Fibroblast of pulmonary artery (primary cell): ENCODE measurements at regions not wholly inside any gene's neighbourhood (a gene's known extent, or its start where the extent isn't known, plus 50 kb on each side); places are given as distances from the start of the nearest gene placed in this dataset.

Source experiments
- DNase-seq: peaks from one replicate; pipeline ENCODE4 v3.0.0-alpha.2; 2010; ENCODE audit warnings: low read depth
- H3K4me3 ChIP-seq: replicated peaks from 2 replicates; pipeline ENCODE4 v1.5.1; 2011; ENCODE audit warnings: low read depth, mild to moderate bottlenecking, control low read depth, low read length, moderate library complexity
- TF ChIP-seq, protein P1 (sequence below): IDR thresholded peaks from 2 replicates; pipeline ENCODE4 v1.5.1; 2011; ENCODE audit warnings: mild to moderate bottlenecking, control low read depth, low read length, inconsistent platforms; ENCODE audit errors: missing control alignments

DNA sequence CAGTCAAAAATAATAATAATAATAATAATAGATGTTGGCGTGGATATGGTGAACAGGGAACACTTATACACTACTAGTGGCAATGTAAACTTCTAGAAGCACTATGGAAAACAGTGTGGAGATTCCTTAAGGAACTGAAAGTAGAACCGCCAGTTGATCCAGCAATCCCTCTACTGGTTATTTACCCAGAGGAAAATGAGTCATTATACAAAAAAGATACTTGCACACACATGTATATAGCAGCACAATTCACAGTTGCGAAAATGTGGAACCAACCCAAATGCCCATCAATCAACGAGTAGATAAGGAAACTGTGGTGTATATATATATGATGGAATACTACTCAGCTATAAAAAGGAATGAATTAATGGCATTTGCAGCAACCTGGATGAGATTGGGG, 176.0 kb downstream of the PLPP3 start:
- no peak overlapping the region for H3K4me3 ChIP-seq
- no peak for DNase-seq
- TF ChIP-seq, protein P1, sequence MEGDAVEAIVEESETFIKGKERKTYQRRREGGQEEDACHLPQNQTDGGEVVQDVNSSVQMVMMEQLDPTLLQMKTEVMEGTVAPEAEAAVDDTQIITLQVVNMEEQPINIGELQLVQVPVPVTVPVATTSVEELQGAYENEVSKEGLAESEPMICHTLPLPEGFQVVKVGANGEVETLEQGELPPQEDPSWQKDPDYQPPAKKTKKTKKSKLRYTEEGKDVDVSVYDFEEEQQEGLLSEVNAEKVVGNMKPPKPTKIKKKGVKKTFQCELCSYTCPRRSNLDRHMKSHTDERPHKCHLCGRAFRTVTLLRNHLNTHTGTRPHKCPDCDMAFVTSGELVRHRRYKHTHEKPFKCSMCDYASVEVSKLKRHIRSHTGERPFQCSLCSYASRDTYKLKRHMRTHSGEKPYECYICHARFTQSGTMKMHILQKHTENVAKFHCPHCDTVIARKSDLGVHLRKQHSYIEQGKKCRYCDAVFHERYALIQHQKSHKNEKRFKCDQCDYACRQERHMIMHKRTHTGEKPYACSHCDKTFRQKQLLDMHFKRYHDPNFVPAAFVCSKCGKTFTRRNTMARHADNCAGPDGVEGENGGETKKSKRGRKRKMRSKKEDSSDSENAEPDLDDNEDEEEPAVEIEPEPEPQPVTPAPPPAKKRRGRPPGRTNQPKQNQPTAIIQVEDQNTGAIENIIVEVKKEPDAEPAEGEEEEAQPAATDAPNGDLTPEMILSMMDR: no peak

DNA sequence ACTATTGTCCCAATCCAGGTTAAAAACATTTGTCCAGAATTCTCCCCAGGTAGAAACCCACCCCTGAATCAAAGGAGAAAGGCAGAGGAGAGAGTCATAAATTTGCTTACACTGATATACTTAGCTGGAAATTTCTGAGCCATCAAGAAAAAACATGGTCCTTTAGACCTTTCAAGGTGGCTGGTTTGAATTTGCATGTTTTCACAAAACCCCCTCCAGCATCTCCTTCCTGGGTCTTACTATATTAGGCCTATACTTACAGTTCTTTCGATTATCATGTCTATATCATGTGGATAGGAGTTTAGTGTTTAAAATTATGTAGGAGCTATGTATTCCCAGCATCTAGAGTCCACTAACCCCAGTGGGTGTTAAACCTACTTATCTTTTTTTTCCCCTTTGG, 178.2 kb downstream of the PLPP3 start:
- H3K4me3 ChIP-seq: no peak overlapping the region
- TF ChIP-seq, protein P1: no peak
- no peak for DNase-seq

DNA sequence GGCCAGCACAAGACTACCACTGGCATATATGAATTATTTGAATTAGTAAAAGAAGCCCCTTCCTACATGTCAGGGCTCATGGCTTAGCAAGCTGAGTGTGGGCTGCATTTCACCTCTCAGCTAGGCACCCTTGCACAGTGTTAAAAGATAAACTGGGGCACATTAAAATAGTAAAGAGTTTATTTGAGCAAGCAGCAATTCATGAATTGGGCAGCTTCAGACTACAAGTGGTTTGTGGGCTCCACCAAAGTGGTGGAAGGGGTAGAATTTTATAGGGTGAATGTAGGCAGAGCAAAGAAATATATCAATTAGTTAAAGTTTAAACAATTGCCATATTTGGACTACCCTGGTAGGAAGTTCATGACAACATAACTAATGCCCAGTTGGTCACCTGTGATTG, 178.8 kb downstream of the PLPP3 start:
- TF ChIP-seq, protein P1: no peak
- DNase-seq: no peak
- H3K4me3 ChIP-seq: no peak overlapping the region

DNA sequence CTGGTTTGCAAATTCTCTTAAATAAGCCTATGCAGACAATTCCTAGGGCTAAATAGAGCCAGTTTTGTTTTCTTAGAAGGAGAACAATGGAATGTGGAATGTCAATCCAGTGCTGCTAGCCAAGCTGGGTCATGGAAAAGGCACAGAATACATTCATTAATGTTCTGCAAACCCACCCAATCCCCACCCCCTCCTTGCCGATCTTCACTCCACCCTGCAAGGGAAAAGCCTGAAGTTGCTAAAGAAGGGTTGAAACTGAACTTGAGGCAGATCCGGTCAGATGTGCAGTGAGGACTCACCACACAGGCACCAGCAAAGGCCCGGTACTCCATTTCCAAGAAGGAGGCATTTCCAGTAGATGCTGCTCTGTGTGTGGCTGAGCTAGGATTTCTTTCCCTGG, 179.6 kb downstream of the PLPP3 start:
- no peak overlapping the region for H3K4me3 ChIP-seq
- no peak for DNase-seq
- TF ChIP-seq, protein P1: no peak

DNA sequence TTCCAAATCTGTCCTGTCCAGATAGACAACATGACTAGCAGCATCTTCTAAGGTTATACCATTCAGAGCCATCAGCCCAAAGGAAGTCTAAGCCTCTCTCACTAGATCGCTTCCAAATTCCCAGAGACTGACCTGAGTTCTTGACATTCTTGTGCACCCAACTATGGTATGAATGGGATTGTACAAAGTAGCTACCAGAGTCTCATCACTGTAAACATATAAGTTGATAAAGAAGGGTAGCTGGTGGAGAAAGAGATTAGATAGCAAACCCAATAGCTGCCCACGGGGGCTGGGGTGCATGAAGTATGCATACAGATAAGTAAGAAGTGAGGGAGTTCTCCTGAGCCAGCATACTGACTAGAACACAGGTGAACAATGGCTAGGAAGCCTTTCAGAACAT, 180.0 kb downstream of the PLPP3 start:
- DNase-seq: no peak
- TF ChIP-seq, protein P1: no peak
- H3K4me3 ChIP-seq: no peak overlapping the region

DNA sequence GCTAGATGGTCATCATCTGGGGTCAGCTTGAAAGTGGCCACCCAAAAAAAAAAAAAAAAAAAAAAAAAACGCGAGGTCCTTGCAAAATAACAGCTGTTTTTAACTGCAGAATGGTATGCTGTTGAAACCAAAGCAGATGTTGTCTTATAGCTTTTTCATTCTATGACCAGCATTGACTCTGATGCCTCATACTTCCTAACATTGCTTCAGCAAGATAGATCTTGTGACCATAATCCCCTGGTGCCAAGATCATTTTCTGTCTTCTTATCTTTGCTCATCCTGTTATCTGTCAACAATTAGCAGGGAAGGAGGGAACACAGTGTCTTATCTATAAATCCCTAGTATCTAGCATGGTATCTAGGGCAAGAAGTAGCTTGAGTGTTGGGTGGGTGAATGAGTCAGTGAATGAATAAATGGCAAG, 181.5 kb downstream of the PLPP3 start:
- TF ChIP-seq, protein P1: no peak
- no peak for DNase-seq
- H3K4me3 ChIP-seq: no peak overlapping the region

DNA sequence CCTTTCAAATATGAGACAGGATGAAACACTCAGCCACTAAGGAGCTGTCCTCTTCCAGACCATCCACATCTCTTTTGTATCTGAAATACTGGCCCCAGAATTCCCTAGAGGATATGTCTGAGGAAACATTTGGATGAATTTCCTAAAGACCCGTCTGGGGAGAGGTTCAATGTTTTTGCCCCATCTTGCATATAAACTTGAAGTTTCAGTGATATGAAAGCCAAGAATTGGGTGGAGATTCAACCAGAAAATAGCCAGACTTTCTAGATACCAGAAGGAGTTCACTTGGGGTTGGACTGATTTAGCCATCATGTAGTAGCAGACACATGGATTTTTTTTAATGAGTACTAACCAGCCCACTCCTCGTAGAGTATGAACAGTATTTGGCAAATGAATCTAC, 182.0 kb downstream of the PLPP3 start:
- TF ChIP-seq, protein P1: no peak
- DNase-seq: no peak
- H3K4me3 ChIP-seq: no peak overlapping the region
